Activated naive CD4-positive, alpha-beta T cell treated with anti-CD3 and anti-CD28 coated beads, Interleukin-2, amount 50 U/mL, for 72 hours (primary cell): ENCODE measurements at regions not wholly inside any gene's neighbourhood (a gene's known extent, or its start where the extent isn't known, plus 50 kb on each side); places are given as distances from the start of the nearest gene placed in this dataset.

Source experiments
- ATAC-seq, 2 donors: fragments of 150-1000 bp; cut with Tn5 transposase; 2 replicates each; pipeline ENCODE4 v1.10.0; 2021; ENCODE audit warnings: mild to moderate bottlenecking in 2 of 2, moderate library complexity in 2 of 2
- DNase-seq, 2 donors: peaks; one replicate each; pipeline ENCODE4 v3.0.0; 2021 to 2022; ENCODE audit warnings: low spot score in 2 of 2
- H3K27ac Mint-ChIP-seq, 2 donors: one replicate each; pipeline ENCODE4 v1.8.0; 2022; ENCODE audit warnings: mild to moderate bottlenecking in 2 of 2, mixed read lengths in 2 of 2
- H3K36me3 Mint-ChIP-seq, 2 donors: one replicate each; pipeline ENCODE4 v1.8.0; 2022; ENCODE audit warnings: mixed read lengths in 2 of 2
- H3K9me3 Mint-ChIP-seq, 2 donors: one replicate each; pipeline ENCODE4 v1.8.0; 2022; ENCODE audit warnings: mixed read lengths in 2 of 2

- peaks cover 0 to 8% of the 10 kb centered on the region in 2 donors for H3K9me3 Mint-ChIP-seq
Observed at GRCh38 chr2:566379-567313, 110.6 kb downstream of the TMEM18 start.

GRCh38 chr2:564471-565181 is 112.6 kb downstream of the TMEM18 start:
- Mint-ChIP-seq H3K36me3 (no peaks in the 10 kb centered on the region), H3K9me3 (no peaks in the 10 kb centered on the region), H3K27ac (no peak overlapping the region)
- DNase-seq: no peak
- ATAC-seq: no peak

More at GRCh38 chr2:566379-567313, 110.6 kb downstream of the TMEM18 start:
- DNase-seq (no peak), ATAC-seq (no peak)
- H3K36me3 Mint-ChIP-seq: peaks cover 7 to 14% of the 10 kb centered on the region in 2 donors
- no peak overlapping the region for H3K27ac Mint-ChIP-seq

- Mint-ChIP-seq H3K27ac (peak overlapping the region in 1 of 2 donors; percentile 22), H3K9me3 (no peaks in the 10 kb centered on the region), H3K36me3 (no peaks in the 10 kb centered on the region)
- ATAC-seq (no peak), DNase-seq (no peak)
Observed at GRCh38 chr2:563512-563911, 113.7 kb downstream of the TMEM18 start.

- H3K36me3 Mint-ChIP-seq: no peaks in the 10 kb centered on the region
- DNase-seq: no peak
- no peaks in the 10 kb centered on the region for H3K9me3 Mint-ChIP-seq
- ATAC-seq: no peak
- no peak overlapping the region for H3K27ac Mint-ChIP-seq
Observed at GRCh38 chr2:562391-563364, 114.5 kb downstream of the TMEM18 start.

- Mint-ChIP-seq H3K27ac (no peak overlapping the region), H3K9me3 (no peaks in the 10 kb centered on the region), H3K36me3 (no peaks in the 10 kb centered on the region)
- DNase-seq (no peak), ATAC-seq (no peak)
Observed at GRCh38 chr2:558879-559278, 118.3 kb downstream of the TMEM18 start.

GRCh38 chr2:558302-558642 is 118.9 kb downstream of the TMEM18 start:
- H3K27ac Mint-ChIP-seq: no peak overlapping the region
- no peaks in the 10 kb centered on the region for H3K36me3 Mint-ChIP-seq
- no peak for ATAC-seq
- DNase-seq: no peak
- H3K9me3 Mint-ChIP-seq: no peaks in the 10 kb centered on the region

- no peak for ATAC-seq
- no peak for DNase-seq
- Mint-ChIP-seq H3K36me3 (no peaks in the 10 kb centered on the region), H3K9me3 (no peaks in the 10 kb centered on the region), H3K27ac (no peak overlapping the region)
Observed at GRCh38 chr2:557635-558301, 119.4 kb downstream of the TMEM18 start.

GRCh38 chr2:556485-556884 is 120.7 kb downstream of the TMEM18 start:
- DNase-seq (no peak), ATAC-seq (no peak)
- Mint-ChIP-seq H3K9me3 (no peaks in the 10 kb centered on the region), H3K27ac (peak overlapping the region in 1 of 2 donors; percentile 14), H3K36me3 (no peaks in the 10 kb centered on the region)

GRCh38 chr2:555164-555922 is 121.9 kb downstream of the TMEM18 start:
- no peaks in the 10 kb centered on the region for H3K36me3 Mint-ChIP-seq
- no peak for ATAC-seq
- no peaks in the 10 kb centered on the region for H3K9me3 Mint-ChIP-seq
- no peak overlapping the region for H3K27ac Mint-ChIP-seq
- no peak for DNase-seq

- ATAC-seq (no peak), DNase-seq (no peak)
- Mint-ChIP-seq H3K9me3 (no peaks in the 10 kb centered on the region), H3K27ac (no peak overlapping the region), H3K36me3 (no peaks in the 10 kb centered on the region)
Observed at GRCh38 chr2:554444-554843, 122.8 kb downstream of the TMEM18 start.

- H3K36me3 Mint-ChIP-seq: no peaks in the 10 kb centered on the region
- no peaks in the 10 kb centered on the region for H3K9me3 Mint-ChIP-seq
- DNase-seq (no peak), ATAC-seq (no peak)
- no peak overlapping the region for H3K27ac Mint-ChIP-seq
Observed at GRCh38 chr2:552906-553305, 124.3 kb downstream of the TMEM18 start.

GRCh38 chr2:551621-552020 is 125.6 kb downstream of the TMEM18 start:
- DNase-seq (no peak), ATAC-seq (no peak)
- H3K36me3 Mint-ChIP-seq: no peaks in the 10 kb centered on the region
- no peak overlapping the region for H3K27ac Mint-ChIP-seq
- H3K9me3 Mint-ChIP-seq: no peaks in the 10 kb centered on the region

GRCh38 chr2:550860-551567 is 126.2 kb downstream of the TMEM18 start:
- H3K36me3 Mint-ChIP-seq: no peaks in the 10 kb centered on the region
- H3K9me3 Mint-ChIP-seq: no peaks in the 10 kb centered on the region
- DNase-seq (no peak), ATAC-seq (no peak)
- H3K27ac Mint-ChIP-seq: no peak overlapping the region

GRCh38 chr2:545711-546650 is 131.2 kb downstream of the TMEM18 start:
- DNase-seq (no peak), ATAC-seq (no peak)
- H3K27ac Mint-ChIP-seq: peak overlapping the region in 1 of 2 donors; percentile 55
- no peaks in the 10 kb centered on the region for H3K36me3 Mint-ChIP-seq
- no peaks in the 10 kb centered on the region for H3K9me3 Mint-ChIP-seq
